ENCODE measurements at regions not wholly inside any gene's neighbourhood (a gene's known extent, or its start where the extent isn't known, plus 50 kb on each side); places are given as distances from the start of the nearest gene placed in this dataset.

DNA sequence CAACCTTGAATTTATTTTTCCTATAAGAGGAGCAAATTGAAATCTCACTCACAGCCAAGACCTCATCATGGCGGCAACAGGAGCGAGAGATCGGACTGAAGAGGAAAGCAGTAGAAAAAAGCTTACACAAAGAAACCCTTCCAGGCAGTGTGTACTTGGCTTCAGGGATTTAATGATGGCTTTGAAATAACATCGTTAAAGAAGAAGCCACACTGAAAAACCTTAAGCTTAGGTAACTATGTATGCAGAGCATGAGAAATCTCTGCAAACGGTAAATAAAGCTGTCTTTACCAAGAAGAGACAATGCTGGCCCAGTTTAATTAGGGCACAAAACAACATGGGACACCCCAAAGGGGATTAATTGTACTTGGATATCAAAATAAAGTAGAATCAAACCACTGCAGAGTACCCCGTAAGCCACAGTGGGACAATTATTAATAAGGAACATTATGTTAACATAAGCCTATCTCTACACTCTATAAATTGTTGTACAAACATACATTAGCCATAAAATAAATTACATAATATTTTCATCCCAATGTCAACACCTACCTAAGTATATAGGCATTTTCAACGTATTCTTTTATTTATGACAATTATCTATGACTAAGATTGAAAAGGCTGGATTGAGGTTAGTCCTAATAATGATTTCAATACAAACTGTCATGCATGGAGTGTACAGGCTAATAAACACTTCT, 360.2 kb upstream of the CHRM3 start:
- Histone ChIP-seq H3K27me3 (ENCODE audit: low read depth) (no peaks in the 10 kb centered on the region), H3K36me3 (replicated peaks) (no peaks in the 10 kb centered on the region), H3K9me3 (no peaks in the 10 kb centered on the region), H3K4me1 (no peaks in the 10 kb centered on the region), H3K4me3 (no peak overlapping the region)
- in situ Hi-C loops (cut with MboI; ENCODE audit: low sequenced_read_pairs) = no loop called here
- DNase-seq (ENCODE audit: low spot score in 2 of 2) = no peak

GRCh38 chr1:239025223-239025622, 361.1 kb upstream of the CHRM3 start:
- DNase-seq (ENCODE audit: low spot score in 2 of 2) = no peak
- in situ Hi-C loops (cut with MboI; ENCODE audit: low sequenced_read_pairs) = no loop called here
- Histone ChIP-seq H3K27me3 (ENCODE audit: low read depth) (no peaks in the 10 kb centered on the region), H3K9me3 (no peaks in the 10 kb centered on the region), H3K4me1 (no peaks in the 10 kb centered on the region), H3K36me3 (replicated peaks) (no peaks in the 10 kb centered on the region), H3K4me3 (no peak overlapping the region)

DNA sequence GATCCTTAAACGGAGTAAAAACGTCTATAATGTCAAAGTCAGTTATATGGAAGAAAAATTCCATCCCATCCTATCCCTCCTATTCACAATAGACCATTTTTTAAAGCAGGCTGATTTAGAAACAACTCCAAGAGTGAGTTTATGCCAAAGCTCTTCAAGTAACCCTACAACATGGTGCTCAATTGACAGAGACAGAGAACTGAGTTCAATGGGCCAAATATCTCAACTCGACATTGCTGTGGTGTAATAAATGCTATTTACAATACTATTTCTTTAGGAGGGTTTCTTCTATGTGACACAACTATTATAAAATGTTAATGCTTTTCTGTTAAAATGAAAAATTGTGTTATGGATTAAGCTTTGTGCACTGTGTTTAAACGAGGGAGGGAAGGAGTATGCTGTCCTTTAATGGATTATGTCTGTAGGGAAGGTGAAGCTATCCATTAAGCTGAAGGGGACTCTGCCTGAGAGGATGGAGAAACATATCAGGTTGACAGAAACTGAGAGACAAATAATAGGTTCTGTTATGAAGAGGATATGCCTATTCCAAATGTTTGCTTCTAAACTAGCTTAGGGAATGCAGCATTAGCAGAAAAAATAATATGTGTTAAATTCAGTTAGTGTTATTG, 362.5 kb upstream of the CHRM3 start:
- H3K4me3 ChIP-seq = no peak overlapping the region
- no peaks in the 10 kb centered on the region for H3K4me1 ChIP-seq
- no peaks in the 10 kb centered on the region for H3K36me3 ChIP-seq (replicated peaks)
- no peak for DNase-seq (ENCODE audit: low spot score in 2 of 2)
- no peaks in the 10 kb centered on the region for H3K9me3 ChIP-seq
- no peaks in the 10 kb centered on the region for H3K27me3 ChIP-seq (ENCODE audit: low read depth)
- in situ Hi-C loops (cut with MboI; ENCODE audit: low sequenced_read_pairs) = no loop called here

DNA sequence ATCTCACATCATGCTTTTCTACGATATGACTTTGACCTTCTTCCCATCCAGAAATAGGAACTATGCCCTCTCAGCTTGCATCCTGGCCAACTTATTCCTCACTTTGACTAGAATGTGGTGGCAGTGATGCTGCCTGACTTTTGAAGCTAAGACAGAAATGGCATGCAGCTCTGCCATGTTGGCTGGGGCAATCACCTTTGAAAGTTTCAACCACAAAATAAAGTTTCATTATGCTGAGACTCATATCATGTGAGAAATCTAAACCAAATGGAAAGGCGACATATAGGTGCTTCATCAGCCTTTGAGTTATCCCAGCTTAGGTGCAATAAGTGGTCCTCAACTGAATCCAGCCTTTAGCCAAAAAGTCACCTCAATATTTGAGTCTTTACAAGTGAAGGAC, 370.0 kb upstream of the CHRM3 start:
- H3K4me1 ChIP-seq = no peaks in the 10 kb centered on the region
- no peak for DNase-seq (ENCODE audit: low spot score in 2 of 2)
- in situ Hi-C loops (cut with MboI; ENCODE audit: low sequenced_read_pairs) = no loop called here
- H3K9me3 ChIP-seq = no peaks in the 10 kb centered on the region
- no peaks in the 10 kb centered on the region for H3K27me3 ChIP-seq (ENCODE audit: low read depth)
- no peak overlapping the region for H3K4me3 ChIP-seq
- no peaks in the 10 kb centered on the region for H3K36me3 ChIP-seq (replicated peaks)

- H3K4me1 ChIP-seq = no peaks in the 10 kb centered on the region
- no peaks in the 10 kb centered on the region for H3K9me3 ChIP-seq
- no peak for DNase-seq (ENCODE audit: low spot score in 2 of 2)
- H3K36me3 ChIP-seq (replicated peaks) = no peaks in the 10 kb centered on the region
- H3K27me3 ChIP-seq (ENCODE audit: low read depth) = no peaks in the 10 kb centered on the region
- no peak overlapping the region for H3K4me3 ChIP-seq
- in situ Hi-C loops (cut with MboI; ENCODE audit: low sequenced_read_pairs) = no loop called here
Measured at GRCh38 chr1:239011382-239011781, 375.0 kb upstream of the CHRM3 start.

DNA sequence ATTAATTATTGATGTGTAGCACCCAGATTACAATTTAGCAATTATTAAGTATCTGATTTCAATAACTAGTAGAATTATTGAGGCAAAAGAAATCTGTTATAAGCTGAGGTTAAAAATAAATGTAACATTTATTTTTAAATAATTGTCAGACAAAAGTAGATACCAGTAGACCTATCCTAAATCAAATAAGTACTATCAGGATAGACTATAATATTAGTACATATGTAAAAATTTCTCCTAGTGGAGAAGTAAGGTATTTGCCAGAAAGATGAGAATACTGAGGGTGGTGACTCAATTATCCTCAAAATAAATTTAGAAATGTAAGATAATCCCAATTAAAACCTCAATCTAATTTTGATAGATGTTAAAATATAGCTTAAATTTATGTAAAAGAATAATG, 377.8 kb upstream of the CHRM3 start:
- no peak overlapping the region for H3K4me3 ChIP-seq
- no peaks in the 10 kb centered on the region for H3K4me1 ChIP-seq
- H3K9me3 ChIP-seq = no peaks in the 10 kb centered on the region
- no peaks in the 10 kb centered on the region for H3K36me3 ChIP-seq (replicated peaks)
- no peak for DNase-seq (ENCODE audit: low spot score in 2 of 2)
- H3K27me3 ChIP-seq (ENCODE audit: low read depth) = no peaks in the 10 kb centered on the region
- in situ Hi-C loops (cut with MboI; ENCODE audit: low sequenced_read_pairs) = no loop called here

GRCh38 chr1:239006276-239006675, 380.1 kb upstream of the CHRM3 start:
- Histone ChIP-seq H3K4me1 (no peaks in the 10 kb centered on the region), H3K36me3 (replicated peaks) (no peaks in the 10 kb centered on the region), H3K27me3 (ENCODE audit: low read depth) (no peaks in the 10 kb centered on the region), H3K9me3 (no peaks in the 10 kb centered on the region), H3K4me3 (no peak overlapping the region)
- no peak for DNase-seq (ENCODE audit: low spot score in 2 of 2)
- in situ Hi-C loops (cut with MboI; ENCODE audit: low sequenced_read_pairs) = no loop called here

DNA sequence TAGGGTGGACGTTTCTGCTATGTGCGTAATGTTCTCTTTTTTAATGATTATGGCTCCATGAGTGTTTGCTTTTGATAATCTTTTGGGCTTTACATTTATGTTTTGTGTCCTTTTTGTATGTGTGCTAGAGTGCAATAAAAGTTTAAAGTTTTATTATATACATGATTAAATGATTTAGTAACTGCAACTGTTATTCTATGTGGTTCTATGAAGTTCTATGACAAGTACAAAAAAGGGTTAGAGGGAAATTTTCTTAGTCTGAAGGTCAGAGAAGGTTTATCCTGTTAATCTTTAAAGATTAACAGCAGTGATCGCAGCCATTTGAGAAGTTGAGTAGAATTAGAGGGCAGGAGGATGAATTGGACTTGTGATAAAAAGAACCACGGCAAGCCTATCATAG, 386.4 kb upstream of the CHRM3 start:
- in situ Hi-C loops (cut with MboI; ENCODE audit: low sequenced_read_pairs) = no loop called here
- Histone ChIP-seq H3K36me3 (replicated peaks) (no peaks in the 10 kb centered on the region), H3K27me3 (ENCODE audit: low read depth) (no peaks in the 10 kb centered on the region), H3K4me3 (no peak overlapping the region), H3K4me1 (no peaks in the 10 kb centered on the region), H3K9me3 (no peaks in the 10 kb centered on the region)
- DNase-seq (ENCODE audit: low spot score in 2 of 2) = no peak

DNA sequence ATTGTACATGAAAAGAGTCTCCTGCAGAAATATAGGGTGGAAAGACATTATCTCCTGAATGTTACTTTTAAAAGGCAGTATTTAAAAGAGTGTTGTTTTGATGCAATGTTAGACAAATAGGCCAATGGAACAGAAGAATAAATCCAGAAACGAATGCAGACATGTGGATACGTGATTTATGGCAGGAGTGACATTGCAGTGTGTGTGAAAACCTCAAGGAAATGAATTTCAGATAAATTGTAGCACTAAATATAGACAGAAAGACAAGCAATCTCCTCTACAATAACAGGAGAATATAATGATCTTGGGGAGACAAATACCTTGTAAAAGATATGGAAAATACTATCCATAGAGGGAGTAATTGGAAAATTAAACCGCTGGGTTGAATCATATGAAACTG, 387.8 kb upstream of the CHRM3 start:
- Histone ChIP-seq H3K9me3 (no peaks in the 10 kb centered on the region), H3K27me3 (ENCODE audit: low read depth) (no peaks in the 10 kb centered on the region), H3K36me3 (replicated peaks) (no peaks in the 10 kb centered on the region), H3K4me1 (no peaks in the 10 kb centered on the region), H3K4me3 (no peak overlapping the region)
- in situ Hi-C loops (cut with MboI; ENCODE audit: low sequenced_read_pairs) = no loop called here
- no peak for DNase-seq (ENCODE audit: low spot score in 2 of 2)

DNA sequence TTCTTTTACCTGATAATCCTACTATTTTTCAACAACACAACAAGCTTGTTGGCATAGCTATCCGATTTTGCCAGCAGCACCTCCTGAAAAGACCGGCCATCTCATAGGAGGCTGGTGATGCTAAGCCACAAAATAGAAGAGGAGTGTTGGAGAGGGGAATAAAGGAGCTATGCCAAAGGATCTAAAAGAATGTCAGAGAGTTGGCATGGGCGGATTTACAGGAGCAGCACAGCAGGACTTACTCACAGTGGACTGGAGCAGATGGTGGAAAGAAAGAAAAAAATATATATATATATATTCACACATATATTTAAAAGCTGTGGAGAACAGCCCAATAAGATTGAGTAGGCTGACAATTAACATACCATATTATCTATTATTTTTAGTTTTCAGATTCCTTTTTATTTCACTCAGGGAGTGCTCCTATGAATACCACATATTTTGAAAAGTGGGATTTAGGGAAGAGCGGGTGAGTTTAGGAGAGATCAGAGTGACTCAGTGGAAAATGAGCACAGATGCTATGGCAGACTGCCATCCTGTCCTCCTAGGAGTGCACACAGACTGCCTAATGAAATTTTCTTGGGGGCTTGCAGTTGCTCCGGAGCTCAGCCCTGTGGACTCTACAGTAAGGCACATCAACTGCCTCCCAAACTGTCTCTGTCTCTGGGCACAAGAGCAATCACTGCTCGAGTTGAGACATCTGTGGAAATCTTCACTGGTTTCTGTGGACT, 394.4 kb upstream of the CHRM3 start:
- in situ Hi-C loops (cut with MboI; ENCODE audit: low sequenced_read_pairs) = no loop called here
- Histone ChIP-seq H3K36me3 (replicated peaks) (no peaks in the 10 kb centered on the region), H3K27me3 (ENCODE audit: low read depth) (no peaks in the 10 kb centered on the region), H3K9me3 (no peaks in the 10 kb centered on the region), H3K4me1 (no peaks in the 10 kb centered on the region), H3K4me3 (no peak overlapping the region)
- DNase-seq (ENCODE audit: low spot score in 2 of 2) = no peak

DNA sequence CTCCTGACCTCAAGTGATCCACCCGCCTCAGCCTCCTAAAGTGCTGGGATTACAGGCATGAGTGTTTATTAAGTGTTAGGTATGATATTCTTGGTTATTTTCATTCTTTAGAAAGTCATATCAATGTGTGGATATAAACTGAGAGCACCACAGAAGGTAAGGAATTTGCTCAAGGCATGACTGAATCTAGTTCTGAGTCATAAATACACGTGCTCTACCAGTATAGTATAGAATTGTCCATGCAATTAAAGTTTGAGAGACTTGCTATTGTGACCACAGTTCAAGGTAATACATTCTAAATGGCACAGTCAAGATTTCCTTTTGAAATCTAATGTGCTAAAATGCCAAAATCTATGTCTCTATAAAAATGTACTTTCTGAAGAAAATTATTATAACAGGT, 401.1 kb upstream of the CHRM3 start:
- H3K4me1 ChIP-seq = no peaks in the 10 kb centered on the region
- in situ Hi-C loops (cut with MboI; ENCODE audit: low sequenced_read_pairs) = no loop called here
- no peak overlapping the region for H3K4me3 ChIP-seq
- H3K9me3 ChIP-seq = no peaks in the 10 kb centered on the region
- H3K36me3 ChIP-seq (replicated peaks) = no peaks in the 10 kb centered on the region
- no peak for DNase-seq (ENCODE audit: low spot score in 2 of 2)
- no peaks in the 10 kb centered on the region for H3K27me3 ChIP-seq (ENCODE audit: low read depth)

GRCh38 chr1:238982736-238983135, 403.6 kb upstream of the CHRM3 start:
- Histone ChIP-seq H3K36me3 (replicated peaks) (no peaks in the 10 kb centered on the region), H3K27me3 (ENCODE audit: low read depth) (no peaks in the 10 kb centered on the region), H3K9me3 (no peaks in the 10 kb centered on the region), H3K4me1 (no peaks in the 10 kb centered on the region), H3K4me3 (no peak overlapping the region)
- in situ Hi-C loops (cut with MboI; ENCODE audit: low sequenced_read_pairs) = no loop called here
- DNase-seq (ENCODE audit: low spot score in 2 of 2) = no peak

DNA sequence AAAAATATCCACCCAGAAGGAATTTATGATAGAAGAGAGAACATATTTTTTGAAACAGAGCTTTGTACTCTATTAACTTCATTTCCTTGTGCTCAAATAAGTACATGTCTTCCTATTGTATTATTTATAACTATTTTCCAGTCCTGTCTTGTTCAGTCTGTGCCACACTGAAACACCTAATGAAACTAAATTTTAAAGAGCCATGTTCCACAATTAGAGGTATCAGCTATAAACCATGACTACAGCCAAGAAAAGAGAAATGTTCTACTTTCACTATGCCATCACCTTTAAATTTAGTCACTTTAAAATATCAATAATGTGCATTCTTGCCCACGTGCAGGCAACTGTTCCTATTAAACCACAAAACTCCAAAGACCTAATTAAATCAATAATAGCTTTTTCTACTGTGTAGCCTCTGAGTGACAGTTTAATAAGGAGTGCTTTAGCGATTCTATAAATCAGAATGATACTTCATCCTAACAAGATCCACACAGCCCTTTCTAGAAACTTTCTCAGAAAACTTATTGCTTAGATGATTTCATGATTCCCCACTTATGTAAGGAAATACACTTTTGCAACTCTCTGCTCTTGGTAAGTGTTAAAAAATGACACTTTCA, 404.9 kb upstream of the CHRM3 start:
- no peaks in the 10 kb centered on the region for H3K9me3 ChIP-seq
- no peak for DNase-seq (ENCODE audit: low spot score in 2 of 2)
- H3K4me1 ChIP-seq = no peaks in the 10 kb centered on the region
- no peaks in the 10 kb centered on the region for H3K36me3 ChIP-seq (replicated peaks)
- no peak overlapping the region for H3K4me3 ChIP-seq
- no peaks in the 10 kb centered on the region for H3K27me3 ChIP-seq (ENCODE audit: low read depth)
- in situ Hi-C loops (cut with MboI; ENCODE audit: low sequenced_read_pairs) = no loop called here

- in situ Hi-C loops (cut with MboI; ENCODE audit: low sequenced_read_pairs) = no loop called here
- DNase-seq (ENCODE audit: low spot score in 2 of 2) = no peak
- no peaks in the 10 kb centered on the region for H3K4me1 ChIP-seq
- H3K4me3 ChIP-seq = no peak overlapping the region
- no peaks in the 10 kb centered on the region for H3K9me3 ChIP-seq
- no peaks in the 10 kb centered on the region for H3K27me3 ChIP-seq (ENCODE audit: low read depth)
- no peaks in the 10 kb centered on the region for H3K36me3 ChIP-seq (replicated peaks)
Measured at GRCh38 chr1:238980053-238980452, 406.3 kb upstream of the CHRM3 start.
